Chondrocyte (in vitro differentiated cells): ENCODE measurements at regions not wholly inside any gene's neighbourhood (a gene's known extent, or its start where the extent isn't known, plus 50 kb on each side); places are given as distances from the start of the nearest gene placed in this dataset.

Experiments
- DNase-seq: peaks from one replicate; pipeline ENCODE4 v3.0.0; 2021; ENCODE audit warnings: mixed read lengths, low spot score
- H3K27ac Mint-ChIP-seq: one replicate; pipeline ENCODE4 v1.8.0; 2021; ENCODE audit warnings: mild to moderate bottlenecking, moderate library complexity, mixed read lengths; ENCODE audit not compliant: unreplicated experiment
- H3K27me3 Mint-ChIP-seq: 2 replicates; pipeline ENCODE4 v1.8.0; 2021; ENCODE audit warnings: low read depth, mixed read lengths
- H3K36me3 Mint-ChIP-seq: 2 replicates; pipeline ENCODE4 v1.8.0; 2021; ENCODE audit warnings: low read depth, mixed read lengths
- H3K4me1 Mint-ChIP-seq: 2 replicates; pipeline ENCODE4 v1.8.0; 2021; ENCODE audit warnings: low read depth, mild to moderate bottlenecking, mixed read lengths
- H3K4me3 Mint-ChIP-seq: one replicate; pipeline ENCODE4 v1.8.0; 2021; ENCODE audit warnings: mild to moderate bottlenecking, moderate library complexity, mixed read lengths; ENCODE audit not compliant: unreplicated experiment
- H3K9me3 Mint-ChIP-seq: 2 replicates; pipeline ENCODE4 v1.8.0; 2021; ENCODE audit warnings: low read depth, mixed read lengths
- TF ChIP-seq, protein P1 (sequence below): fragments of 200-600 bp; sonication (generic); IDR thresholded peaks from 2 replicates; pipeline ENCODE4 v1.5.0; 2021; ENCODE audit warnings: antibody characterized with exemption, mild to moderate bottlenecking, moderate library complexity

DNA sequence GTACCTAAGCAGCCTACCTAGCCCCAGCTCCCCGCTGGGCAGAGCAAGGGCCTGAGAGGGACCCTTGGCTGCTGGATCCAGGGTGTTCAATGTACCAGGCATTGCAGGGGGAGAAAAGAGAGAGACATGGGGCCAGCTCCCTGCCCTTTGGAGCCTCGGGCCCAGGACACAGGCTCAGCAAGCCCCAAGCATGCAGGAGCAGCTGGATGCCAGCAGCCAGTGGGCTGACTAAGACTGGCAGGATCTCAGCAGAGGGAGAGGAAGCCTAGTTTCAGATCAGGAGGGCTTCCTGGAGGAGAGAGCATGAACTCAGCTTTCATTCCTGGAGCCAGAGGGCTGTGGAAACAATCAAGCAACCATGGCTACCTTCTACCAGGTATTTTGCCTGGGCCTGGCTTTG is 82.0 kb upstream of the NKD1 start:
- Mint-ChIP-seq H3K9me3 (peaks cover 7% of the 10 kb centered on the region), H3K27me3 (peaks cover 65% of the 10 kb centered on the region), H3K27ac (no peak overlapping the region), H3K4me1 (peaks cover 8% of the 10 kb centered on the region), H3K36me3 (no peaks in the 10 kb centered on the region), H3K4me3 (no peak overlapping the region)
- TF ChIP-seq, protein P1, sequence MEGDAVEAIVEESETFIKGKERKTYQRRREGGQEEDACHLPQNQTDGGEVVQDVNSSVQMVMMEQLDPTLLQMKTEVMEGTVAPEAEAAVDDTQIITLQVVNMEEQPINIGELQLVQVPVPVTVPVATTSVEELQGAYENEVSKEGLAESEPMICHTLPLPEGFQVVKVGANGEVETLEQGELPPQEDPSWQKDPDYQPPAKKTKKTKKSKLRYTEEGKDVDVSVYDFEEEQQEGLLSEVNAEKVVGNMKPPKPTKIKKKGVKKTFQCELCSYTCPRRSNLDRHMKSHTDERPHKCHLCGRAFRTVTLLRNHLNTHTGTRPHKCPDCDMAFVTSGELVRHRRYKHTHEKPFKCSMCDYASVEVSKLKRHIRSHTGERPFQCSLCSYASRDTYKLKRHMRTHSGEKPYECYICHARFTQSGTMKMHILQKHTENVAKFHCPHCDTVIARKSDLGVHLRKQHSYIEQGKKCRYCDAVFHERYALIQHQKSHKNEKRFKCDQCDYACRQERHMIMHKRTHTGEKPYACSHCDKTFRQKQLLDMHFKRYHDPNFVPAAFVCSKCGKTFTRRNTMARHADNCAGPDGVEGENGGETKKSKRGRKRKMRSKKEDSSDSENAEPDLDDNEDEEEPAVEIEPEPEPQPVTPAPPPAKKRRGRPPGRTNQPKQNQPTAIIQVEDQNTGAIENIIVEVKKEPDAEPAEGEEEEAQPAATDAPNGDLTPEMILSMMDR: no peak
- DNase-seq: no peak

DNA sequence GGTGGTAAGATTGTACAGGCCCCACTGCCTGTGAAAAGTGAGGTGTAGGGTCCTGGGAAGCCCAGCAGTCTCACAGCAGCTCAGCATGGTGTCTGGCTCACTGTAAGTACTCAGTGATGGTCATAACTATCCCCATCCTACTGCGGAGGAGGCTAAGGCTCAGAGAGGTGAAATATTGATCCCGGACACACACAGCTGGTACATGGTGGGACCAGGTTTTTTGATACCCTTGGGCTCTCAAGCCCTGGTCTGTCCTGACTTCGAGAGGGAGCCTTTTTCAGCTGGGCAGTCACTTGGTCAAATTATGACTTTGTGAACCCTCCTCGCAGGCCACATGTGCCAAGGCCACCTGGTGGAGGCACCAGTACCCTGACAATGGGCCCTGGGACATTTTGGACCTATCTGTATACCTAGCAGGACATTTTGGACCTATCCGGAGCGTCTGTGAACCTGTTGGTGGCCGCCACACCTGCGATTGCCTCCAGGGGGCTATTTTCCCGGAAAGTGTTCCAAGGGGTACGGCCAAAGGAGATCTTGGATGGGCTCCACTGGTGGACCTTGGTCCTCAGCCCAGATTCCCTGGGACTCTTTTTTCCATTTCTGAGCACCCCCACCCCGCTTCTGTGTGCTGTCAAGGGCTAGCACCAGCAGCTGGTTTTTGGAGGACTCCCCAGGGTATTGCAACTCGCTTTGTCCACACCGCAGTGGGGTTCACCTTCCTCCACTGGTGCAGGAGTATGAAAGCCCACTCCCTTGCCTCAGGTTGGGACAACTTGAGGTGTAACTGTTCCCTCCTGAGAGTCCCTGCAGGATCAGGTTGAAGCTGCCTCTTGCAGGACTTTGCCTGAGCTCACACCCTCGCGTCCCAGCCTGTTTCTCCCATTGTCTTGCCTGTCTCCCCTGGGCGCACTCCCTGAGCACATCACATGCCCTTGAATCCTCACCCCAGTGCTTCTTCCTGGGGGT is 83.6 kb upstream of the NKD1 start:
- peaks cover 8% of the 10 kb centered on the region for H3K4me1 Mint-ChIP-seq
- H3K27me3 Mint-ChIP-seq: peaks cover 65% of the 10 kb centered on the region
- TF ChIP-seq, protein P1: peak; percentile 37
- no peaks in the 10 kb centered on the region for H3K36me3 Mint-ChIP-seq
- no peak overlapping the region for H3K27ac Mint-ChIP-seq
- no peaks in the 10 kb centered on the region for H3K9me3 Mint-ChIP-seq
- peak; percentile 44 for DNase-seq
- H3K4me3 Mint-ChIP-seq: no peak overlapping the region

DNA sequence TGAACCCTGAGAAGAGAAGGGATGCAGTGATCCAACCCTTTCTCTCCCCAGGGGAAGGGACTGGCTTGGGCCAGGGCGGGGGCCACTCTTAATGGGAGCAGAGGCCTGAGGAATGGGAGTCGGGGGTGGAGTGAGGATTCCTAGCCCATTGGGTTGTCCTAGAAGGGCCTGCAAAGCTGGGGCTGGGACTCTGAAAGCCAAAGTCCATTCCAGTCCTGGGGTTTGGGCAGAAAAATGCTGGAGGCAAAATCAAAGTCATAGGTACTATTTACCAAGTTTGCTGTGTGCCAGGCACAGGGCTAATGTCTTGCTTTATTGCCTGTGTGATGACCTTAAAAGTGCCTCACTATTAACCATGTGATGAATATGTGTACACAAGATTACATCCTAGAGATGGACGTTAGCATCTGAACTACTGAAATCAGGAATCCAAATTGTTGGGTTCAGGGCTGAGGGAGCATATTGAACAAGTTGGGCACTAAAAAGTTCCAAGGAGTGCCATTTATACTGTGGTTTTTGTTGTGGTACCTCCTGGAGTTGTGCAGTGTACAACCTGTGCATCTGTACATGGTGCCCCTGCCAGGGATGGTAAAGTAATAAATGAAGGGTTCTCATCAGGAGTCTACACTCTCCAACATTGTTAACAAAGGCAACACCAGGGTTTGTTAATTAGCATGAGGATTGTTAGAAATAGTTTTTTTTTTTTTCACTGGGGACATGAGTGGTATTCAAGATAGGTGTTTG is 84.4 kb upstream of the NKD1 start:
- Mint-ChIP-seq H3K9me3 (no peaks in the 10 kb centered on the region), H3K4me3 (no peak overlapping the region), H3K36me3 (no peaks in the 10 kb centered on the region), H3K27me3 (peaks cover 64% of the 10 kb centered on the region), H3K27ac (no peak overlapping the region), H3K4me1 (peaks cover 7% of the 10 kb centered on the region)
- peak; percentile 61 for DNase-seq
- TF ChIP-seq, protein P1: no peak

DNA sequence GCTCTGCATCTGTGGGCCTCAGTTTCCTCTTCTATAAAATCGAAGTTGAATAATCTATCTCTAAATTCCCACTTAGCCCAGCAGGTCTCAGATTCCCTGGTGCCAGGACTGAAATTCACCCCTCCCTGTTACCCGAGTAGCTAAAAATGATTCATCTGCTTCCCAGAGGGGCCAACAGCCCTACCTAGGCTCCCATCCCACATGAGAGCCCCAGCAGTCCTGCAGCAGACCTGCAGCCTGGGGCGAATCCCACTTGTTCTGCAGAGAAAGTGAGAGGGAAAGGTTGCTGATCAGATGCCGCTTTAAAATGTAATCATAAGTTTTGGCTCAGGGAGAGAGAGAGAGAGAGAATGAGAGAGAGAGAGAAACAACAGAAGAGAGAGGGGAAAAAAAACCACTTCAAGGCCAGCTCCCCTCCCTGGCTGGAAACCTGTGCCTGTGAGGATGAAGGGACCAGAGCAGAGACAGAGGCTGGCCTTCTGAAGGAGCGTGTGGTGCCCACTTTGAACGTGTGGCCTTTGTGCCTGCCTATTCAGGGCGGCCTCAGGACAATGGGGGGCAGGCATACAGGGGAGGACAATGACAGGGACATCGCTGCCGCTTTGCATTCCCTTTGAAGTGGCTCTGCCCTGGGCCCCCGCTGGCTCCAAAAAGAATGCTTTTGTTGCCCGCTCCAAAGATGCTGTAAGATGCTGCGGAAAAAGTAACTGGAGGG is 85.2 kb upstream of the NKD1 start:
- Mint-ChIP-seq H3K4me1 (peaks cover 2% of the 10 kb centered on the region), H3K9me3 (no peaks in the 10 kb centered on the region), H3K27ac (no peak overlapping the region), H3K36me3 (no peaks in the 10 kb centered on the region), H3K27me3 (peaks cover 65% of the 10 kb centered on the region), H3K4me3 (no peak overlapping the region)
- TF ChIP-seq, protein P1: no peak
- peak; percentile 44 for DNase-seq

DNA sequence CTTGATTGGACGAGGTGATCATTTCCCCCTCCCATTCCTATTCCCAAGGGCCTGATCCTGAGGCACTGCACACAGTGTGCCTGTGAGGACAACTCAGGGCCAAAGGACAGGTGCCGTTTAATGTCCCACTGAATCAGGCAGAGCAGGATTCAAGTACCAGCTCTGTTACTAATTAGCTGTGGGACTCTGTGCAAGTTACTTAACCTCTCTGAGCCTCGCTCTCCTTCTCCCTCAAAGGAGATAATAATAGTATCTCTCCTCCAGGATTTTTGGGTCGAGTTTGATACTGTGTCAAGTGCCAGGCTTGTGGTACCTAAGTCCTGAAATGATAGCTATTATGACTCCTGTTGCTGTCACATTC is 86.8 kb upstream of the NKD1 start:
- Mint-ChIP-seq H3K36me3 (no peaks in the 10 kb centered on the region), H3K27ac (no peak overlapping the region), H3K4me1 (no peaks in the 10 kb centered on the region), H3K27me3 (peaks cover 68% of the 10 kb centered on the region), H3K9me3 (no peaks in the 10 kb centered on the region), H3K4me3 (no peak overlapping the region)
- no peak for DNase-seq
- TF ChIP-seq, protein P1: no peak
